Neural progenitor cell (in vitro differentiated cells): ENCODE measurements at regions not wholly inside any gene's neighbourhood (a gene's known extent, or its start where the extent isn't known, plus 50 kb on each side); places are given as distances from the start of the nearest gene placed in this dataset.

ENCODE experiments used
- EZH2 ChIP-seq: fragments of 200-600 bp; sonication (generic); IDR thresholded peaks from 2 replicates; pipeline ENCODE4 v1.6.1; 2017; ENCODE audit warnings: antibody characterized with exemption, mild to moderate bottlenecking, moderate library complexity
- TF ChIP-seq, protein P1 (sequence below): fragments of 200-600 bp; sonication (generic); IDR thresholded peaks from 2 replicates; pipeline ENCODE4 v1.5.1; 2017; ENCODE audit warnings: antibody characterized with exemption, mild to moderate bottlenecking

DNA sequence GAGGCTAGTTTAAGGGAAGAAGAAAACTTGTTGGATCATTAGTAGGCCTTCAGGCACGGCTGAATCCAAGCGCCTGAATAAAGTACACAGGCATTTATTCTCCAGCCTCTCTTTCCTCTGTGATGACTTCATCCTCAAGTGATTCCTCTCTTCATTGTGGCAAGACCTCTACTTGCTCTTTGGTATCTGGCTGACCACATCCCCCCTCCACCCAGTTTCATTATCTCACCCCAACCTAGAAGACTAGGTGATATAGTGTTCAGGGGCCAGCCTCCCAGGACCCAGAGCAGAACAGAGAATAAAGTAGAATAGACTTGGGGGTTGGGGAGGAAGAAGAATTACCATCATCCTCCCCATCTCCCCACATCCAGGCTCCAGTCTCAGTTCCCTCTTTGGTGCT is 189.3 kb downstream of the MIAT start:
- TF ChIP-seq, protein P1, sequence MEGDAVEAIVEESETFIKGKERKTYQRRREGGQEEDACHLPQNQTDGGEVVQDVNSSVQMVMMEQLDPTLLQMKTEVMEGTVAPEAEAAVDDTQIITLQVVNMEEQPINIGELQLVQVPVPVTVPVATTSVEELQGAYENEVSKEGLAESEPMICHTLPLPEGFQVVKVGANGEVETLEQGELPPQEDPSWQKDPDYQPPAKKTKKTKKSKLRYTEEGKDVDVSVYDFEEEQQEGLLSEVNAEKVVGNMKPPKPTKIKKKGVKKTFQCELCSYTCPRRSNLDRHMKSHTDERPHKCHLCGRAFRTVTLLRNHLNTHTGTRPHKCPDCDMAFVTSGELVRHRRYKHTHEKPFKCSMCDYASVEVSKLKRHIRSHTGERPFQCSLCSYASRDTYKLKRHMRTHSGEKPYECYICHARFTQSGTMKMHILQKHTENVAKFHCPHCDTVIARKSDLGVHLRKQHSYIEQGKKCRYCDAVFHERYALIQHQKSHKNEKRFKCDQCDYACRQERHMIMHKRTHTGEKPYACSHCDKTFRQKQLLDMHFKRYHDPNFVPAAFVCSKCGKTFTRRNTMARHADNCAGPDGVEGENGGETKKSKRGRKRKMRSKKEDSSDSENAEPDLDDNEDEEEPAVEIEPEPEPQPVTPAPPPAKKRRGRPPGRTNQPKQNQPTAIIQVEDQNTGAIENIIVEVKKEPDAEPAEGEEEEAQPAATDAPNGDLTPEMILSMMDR, result no peak
- TF ChIP-seq EZH2, result no peak
